HG02938 (cell line): ENCODE measurements at regions not wholly inside any gene's neighbourhood (a gene's known extent, or its start where the extent isn't known, plus 50 kb on each side); places are given as distances from the start of the nearest gene placed in this dataset.

ENCODE experiments used
- ATAC-seq: cut with Tn5 transposase; IDR thresholded peaks from one replicate; pipeline ENCODE4 v1.9.1; 2021; ENCODE audit warnings: mild to moderate bottlenecking, moderate library complexity; ENCODE audit not compliant: unreplicated experiment

- ATAC-seq, result no peak
These were observed 65.3 kb upstream of the TLK1 start for GRCh38 chr2:171225989-171226388.

- no peak for ATAC-seq
These were observed 64.7 kb upstream of the TLK1 start for GRCh38 chr2:171225302-171225980.

- ATAC-seq, result no peak
These were observed 56.6 kb upstream of the TLK1 start for GRCh38 chr2:171217330-171217729.

- no peak for ATAC-seq
These were observed 55.9 kb upstream of the TLK1 start for GRCh38 chr2:171216631-171217030.

GRCh38 chr2:171214093-171214492 lies 53.4 kb upstream of the TLK1 start:
- no peak for ATAC-seq

- no peak for ATAC-seq
These were observed 50.3 kb upstream of the TLK1 start for GRCh38 chr2:171210864-171211431.
